CD8-positive, alpha-beta memory T cell (primary cell): ENCODE measurements at regions not wholly inside any gene's neighbourhood (a gene's known extent, or its start where the extent isn't known, plus 50 kb on each side); places are given as distances from the start of the nearest gene placed in this dataset.
"Not testable (repeated sequence)": the region's sequence is repeated elsewhere in the genome, so short reads cannot be mapped to it uniquely, and the experiment has no call there.

Source experiments
- CTCF ChIA-PET: fragments of 350-600 bp; sonication (Branson Sonifier 250); formaldehyde crosslinking; loops from one replicate; lab custom pipeline; 2021; ENCODE audit warnings: antibody characterized with exemption; lab: Charles Lee
- POLR2A ChIA-PET: fragments of 350-600 bp; sonication (Branson Sonifier 250); formaldehyde crosslinking; loops from one replicate; lab custom pipeline; 2021; ENCODE audit warnings: antibody characterized with exemption; lab: Charles Lee
- DNase-seq, 5 donors: peaks; one replicate each; pipeline versions ENCODE4 v3.0.0 to v3.0.0-alpha.2; 2020 to 2022; ENCODE audit warnings: mixed read lengths in 1 of 5
- H3K27ac ChIP-seq: one replicate; pipeline ENCODE4 v1.7.0; 2013; ENCODE audit warnings: low read depth, mild to moderate bottlenecking, low read length, moderate library complexity
- H3K27me3 ChIP-seq: 2 replicates; pipeline ENCODE4 v1.7.0; 2013; ENCODE audit warnings: low read length, mild to moderate bottlenecking; ENCODE audit not compliant: insufficient read depth, poor library complexity, severe bottlenecking
- H3K36me3 ChIP-seq: 2 replicates; pipeline ENCODE4 v1.7.0; 2013; ENCODE audit warnings: mild to moderate bottlenecking, low read length, moderate library complexity; ENCODE audit not compliant: insufficient read depth
- H3K4me1 ChIP-seq: 2 replicates; pipeline ENCODE4 v1.7.0; 2013; ENCODE audit warnings: mild to moderate bottlenecking, low read length, moderate library complexity; ENCODE audit not compliant: insufficient read depth
- H3K4me3 ChIP-seq: 2 replicates; pipeline ENCODE4 v1.7.0; 2013; ENCODE audit warnings: mild to moderate bottlenecking, low read length
- H3K9me3 ChIP-seq: 2 replicates; pipeline ENCODE4 v1.7.0; 2013; ENCODE audit warnings: mild to moderate bottlenecking, low read length
- H3K27ac Mint-ChIP-seq, 8 donors: one replicate each; pipeline ENCODE4 v1.8.0; 2020 to 2021; ENCODE audit warnings: mixed read lengths in 8 of 8, mild to moderate bottlenecking in 6 of 8, inconsistent platforms in 3 of 8, moderate library complexity in 3 of 8
- H3K27me3 Mint-ChIP-seq, 2 donors: one replicate each; pipeline ENCODE4 v1.8.0; 2020 to 2021; ENCODE audit warnings: mixed read lengths in 2 of 2, mild to moderate bottlenecking in 1 of 2, moderate library complexity in 1 of 2
- H3K36me3 Mint-ChIP-seq, 3 donors: one replicate each; pipeline ENCODE4 v1.8.0; 2020 to 2021; ENCODE audit warnings: mixed read lengths in 3 of 3, inconsistent platforms in 1 of 3, mild to moderate bottlenecking in 1 of 3
- H3K4me1 Mint-ChIP-seq, 3 donors: one replicate each; pipeline ENCODE4 v1.8.0; 2020 to 2021; ENCODE audit warnings: mixed read lengths in 3 of 3, inconsistent platforms in 1 of 3, mild to moderate bottlenecking in 1 of 3
- H3K4me3 Mint-ChIP-seq, 7 donors: one replicate each; pipeline ENCODE4 v1.8.0; 2020 to 2021; ENCODE audit warnings: mixed read lengths in 7 of 7, mild to moderate bottlenecking in 6 of 7, moderate library complexity in 4 of 7, inconsistent platforms in 2 of 7
- H3K9me3 Mint-ChIP-seq, 5 donors: one replicate each; pipeline ENCODE4 v1.8.0; 2020 to 2022; ENCODE audit warnings: mixed read lengths in 5 of 5, mild to moderate bottlenecking in 3 of 5, moderate library complexity in 2 of 5, inconsistent platforms in 1 of 5

GRCh38 chr2:209276000-209276399 lies 147.8 kb upstream of the MAP2 start:
- no peaks in the 10 kb centered on the region for H3K36me3 Mint-ChIP-seq
- H3K4me3 ChIP-seq, result no peak overlapping the region
- no peaks in the 10 kb centered on the region for H3K4me1 ChIP-seq
- H3K9me3 Mint-ChIP-seq, result peaks cover 0 to 10% (median 7%) of the 10 kb centered on the region in 5 donors
- H3K27me3 ChIP-seq, result no peaks in the 10 kb centered on the region
- no peaks in the 10 kb centered on the region for H3K27me3 Mint-ChIP-seq
- no peak overlapping the region for H3K27ac Mint-ChIP-seq
- H3K9me3 ChIP-seq, result no peaks in the 10 kb centered on the region
- H3K27ac ChIP-seq, result no peak overlapping the region
- POLR2A ChIA-PET, result no interaction called here
- DNase-seq, result no peak
- no peak overlapping the region for H3K4me3 Mint-ChIP-seq
- CTCF ChIA-PET, result no interaction called here
- no peaks in the 10 kb centered on the region for H3K4me1 Mint-ChIP-seq
- H3K36me3 ChIP-seq, result no peaks in the 10 kb centered on the region

- no peaks in the 10 kb centered on the region for H3K4me1 Mint-ChIP-seq
- no peak for DNase-seq
Measured at GRCh38 chr2:209277444-209277843, 146.4 kb upstream of the MAP2 start.

GRCh38 chr2:209298601-209299000 lies 125.2 kb upstream of the MAP2 start:
- POLR2A ChIA-PET, result no interaction called here
- Histone ChIP-seq H3K27me3 (no peaks in the 10 kb centered on the region), H3K9me3 (no peaks in the 10 kb centered on the region), H3K4me1 (no peaks in the 10 kb centered on the region), H3K36me3 (no peaks in the 10 kb centered on the region), H3K4me3 (no peak overlapping the region), H3K27ac (no peak overlapping the region)
- H3K27me3 Mint-ChIP-seq, result no peaks in the 10 kb centered on the region
- no peak overlapping the region for H3K27ac Mint-ChIP-seq
- H3K4me3 Mint-ChIP-seq, result no peak overlapping the region
- H3K4me1 Mint-ChIP-seq, result no peaks in the 10 kb centered on the region
- H3K9me3 Mint-ChIP-seq, result peaks cover 0 to 10% (median 3%) of the 10 kb centered on the region in 5 donors
- H3K36me3 Mint-ChIP-seq, result no peaks in the 10 kb centered on the region
- CTCF ChIA-PET, result no interaction called here
- no peak for DNase-seq

More at GRCh38 chr2:209277444-209277843, 146.4 kb upstream of the MAP2 start:
- H3K27ac Mint-ChIP-seq, result no peak overlapping the region
- Histone ChIP-seq H3K36me3 (no peaks in the 10 kb centered on the region), H3K27me3 (no peaks in the 10 kb centered on the region), H3K4me3 (no peak overlapping the region), H3K9me3 (no peaks in the 10 kb centered on the region), H3K27ac (no peak overlapping the region), H3K4me1 (no peaks in the 10 kb centered on the region)
- POLR2A ChIA-PET, result no interaction called here
- peaks cover 0 to 1% of the 10 kb centered on the region in 2 donors for H3K27me3 Mint-ChIP-seq
- H3K4me3 Mint-ChIP-seq, result no peak overlapping the region
- H3K9me3 Mint-ChIP-seq, result peaks cover 0 to 11% (median 7%) of the 10 kb centered on the region in 5 donors
- CTCF ChIA-PET, result no interaction called here
- H3K36me3 Mint-ChIP-seq, result no peaks in the 10 kb centered on the region

GRCh38 chr2:209299478-209299877 lies 124.4 kb upstream of the MAP2 start:
- H3K27ac ChIP-seq, H3K36me3 ChIP-seq, H3K27me3 Mint-ChIP-seq, H3K27me3 ChIP-seq, H3K4me3 ChIP-seq, H3K4me1 ChIP-seq, H3K9me3 Mint-ChIP-seq, H3K36me3 Mint-ChIP-seq, POLR2A ChIA-PET, CTCF ChIA-PET, H3K9me3 ChIP-seq, H3K4me1 Mint-ChIP-seq, H3K4me3 Mint-ChIP-seq, DNase-seq, H3K27ac Mint-ChIP-seq: not testable (repeated sequence)

GRCh38 chr2:209300766-209301165 lies 123.1 kb upstream of the MAP2 start:
- POLR2A ChIA-PET, H3K9me3 Mint-ChIP-seq, H3K27me3 ChIP-seq, H3K9me3 ChIP-seq, H3K36me3 Mint-ChIP-seq, H3K4me3 ChIP-seq, DNase-seq, H3K4me3 Mint-ChIP-seq, H3K36me3 ChIP-seq, H3K4me1 Mint-ChIP-seq, CTCF ChIA-PET, H3K27ac ChIP-seq, H3K4me1 ChIP-seq, H3K27me3 Mint-ChIP-seq: not testable (repeated sequence)
- H3K27ac Mint-ChIP-seq, result peak overlapping the region in 1 of 8 donors; percentile 29

- Histone ChIP-seq H3K36me3 (no peaks in the 10 kb centered on the region), H3K4me1 (no peaks in the 10 kb centered on the region), H3K27me3 (no peaks in the 10 kb centered on the region), H3K4me3 (no peak overlapping the region), H3K27ac (no peak overlapping the region), H3K9me3 (no peaks in the 10 kb centered on the region)
- no peaks in the 10 kb centered on the region for H3K27me3 Mint-ChIP-seq
- DNase-seq, result no peak
- H3K27ac Mint-ChIP-seq, result no peak overlapping the region
- ChIA-PET POLR2A (no interaction called here), CTCF (no interaction called here)
- H3K9me3 Mint-ChIP-seq, result peaks cover 3 to 10% (median 4%) of the 10 kb centered on the region in 5 donors
- no peaks in the 10 kb centered on the region for H3K36me3 Mint-ChIP-seq
- no peak overlapping the region for H3K4me3 Mint-ChIP-seq
- no peaks in the 10 kb centered on the region for H3K4me1 Mint-ChIP-seq
Measured at GRCh38 chr2:209305026-209305425, 118.8 kb upstream of the MAP2 start.

- Mint-ChIP-seq H3K9me3 (peaks cover under 1 to 7% (median 4%) of the 10 kb centered on the region in 5 donors), H3K36me3 (no peaks in the 10 kb centered on the region), H3K27me3 (no peaks in the 10 kb centered on the region), H3K4me1 (no peaks in the 10 kb centered on the region), H3K4me3 (no peak overlapping the region), H3K27ac (no peak overlapping the region)
- no peak for DNase-seq
- no peaks in the 10 kb centered on the region for H3K27me3 ChIP-seq
- H3K36me3 ChIP-seq, result no peaks in the 10 kb centered on the region
- H3K4me1 ChIP-seq, result no peaks in the 10 kb centered on the region
- no peak overlapping the region for H3K27ac ChIP-seq
- no peak overlapping the region for H3K4me3 ChIP-seq
- H3K9me3 ChIP-seq, result no peaks in the 10 kb centered on the region
- POLR2A ChIA-PET, result no interaction called here
- CTCF ChIA-PET, result no interaction called here
Measured at GRCh38 chr2:209305746-209306196, 118.1 kb upstream of the MAP2 start.

GRCh38 chr2:209307161-209308001 lies 116.5 kb upstream of the MAP2 start:
- H3K4me3 Mint-ChIP-seq, result no peak overlapping the region
- no peaks in the 10 kb centered on the region for H3K36me3 Mint-ChIP-seq
- H3K4me3 ChIP-seq, result no peak overlapping the region
- no peaks in the 10 kb centered on the region for H3K9me3 ChIP-seq
- no peaks in the 10 kb centered on the region for H3K27me3 ChIP-seq
- H3K27me3 Mint-ChIP-seq, result no peaks in the 10 kb centered on the region
- H3K27ac Mint-ChIP-seq, result no peak overlapping the region
- peaks cover 0 to 4% (median 2%) of the 10 kb centered on the region in 5 donors for H3K9me3 Mint-ChIP-seq
- no peaks in the 10 kb centered on the region for H3K4me1 Mint-ChIP-seq
- no peaks in the 10 kb centered on the region for H3K4me1 ChIP-seq
- H3K36me3 ChIP-seq, result no peaks in the 10 kb centered on the region
- CTCF ChIA-PET, result no interaction called here
- POLR2A ChIA-PET, result no interaction called here
- no peak for DNase-seq
- H3K27ac ChIP-seq, result no peak overlapping the region
